CD4-positive, alpha-beta memory T cell (primary cell): ENCODE measurements at regions not wholly inside any gene's neighbourhood (a gene's known extent, or its start where the extent isn't known, plus 50 kb on each side); places are given as distances from the start of the nearest gene placed in this dataset.
"Not testable (repeated sequence)": the region's sequence is repeated elsewhere in the genome, so short reads cannot be mapped to it uniquely, and the experiment has no call there.

Source experiments
- CTCF ChIA-PET: fragments of 350-600 bp; sonication (Branson Sonifier 250); formaldehyde crosslinking; loops from one replicate; lab custom pipeline; 2021; ENCODE audit warnings: inconsistent platforms; ENCODE audit not compliant: partially characterized antibody; lab: Charles Lee
- POLR2A ChIA-PET: fragments of 350-600 bp; sonication (Branson Sonifier 250); formaldehyde crosslinking; loops from one replicate; lab custom pipeline; 2021; ENCODE audit not compliant: partially characterized antibody; lab: Charles Lee
- DNase-seq, 5 donors: peaks; one replicate each; pipeline versions ENCODE4 v3.0.0 to v3.0.0-alpha.2; 2020 to 2022; ENCODE audit warnings: mixed read lengths in 1 of 5
- H3K27ac ChIP-seq: one replicate; pipeline ENCODE4 v1.7.0; 2013; ENCODE audit warnings: low read depth, low read length
- H3K27me3 ChIP-seq: 2 replicates; pipeline ENCODE4 v1.7.0; 2013; ENCODE audit warnings: mild to moderate bottlenecking, low read length, moderate library complexity; ENCODE audit not compliant: insufficient read depth
- H3K36me3 ChIP-seq: 2 replicates; pipeline ENCODE4 v1.7.0; 2013; ENCODE audit warnings: mild to moderate bottlenecking, low read length, moderate library complexity; ENCODE audit not compliant: insufficient read depth
- H3K4me1 ChIP-seq: 2 replicates; pipeline ENCODE4 v1.7.0; 2013; ENCODE audit warnings: mild to moderate bottlenecking, low read length, moderate library complexity; ENCODE audit not compliant: insufficient read depth
- H3K4me3 ChIP-seq, 2 donors: one replicate each; pipeline ENCODE4 v1.7.0; 2013; ENCODE audit warnings: low read length in 2 of 2, mild to moderate bottlenecking in 1 of 2
- H3K9me3 ChIP-seq, 2 donors: one replicate each; pipeline ENCODE4 v1.7.0; 2013; ENCODE audit warnings: low read length in 2 of 2, control low read depth in 1 of 2; ENCODE audit not compliant: control insufficient read depth in 1 of 2
- H3K27ac Mint-ChIP-seq, 7 donors: one replicate each; pipeline ENCODE4 v1.8.0; 2020 to 2021; ENCODE audit warnings: mixed read lengths in 7 of 7, mild to moderate bottlenecking in 6 of 7, inconsistent platforms in 3 of 7, moderate library complexity in 3 of 7
- H3K27me3 Mint-ChIP-seq, 2 donors: one replicate each; pipeline ENCODE4 v1.8.0; 2020 to 2021; ENCODE audit warnings: mixed read lengths in 2 of 2
- H3K36me3 Mint-ChIP-seq, 2 donors: one replicate each; pipeline ENCODE4 v1.8.0; 2020 to 2021; ENCODE audit warnings: mixed read lengths in 2 of 2, inconsistent platforms in 1 of 2, mild to moderate bottlenecking in 1 of 2
- H3K4me1 Mint-ChIP-seq, 4 donors: one replicate each; pipeline ENCODE4 v1.8.0; 2020 to 2021; ENCODE audit warnings: mixed read lengths in 4 of 4, mild to moderate bottlenecking in 1 of 4
- H3K4me3 Mint-ChIP-seq, 8 donors: one replicate each; pipeline ENCODE4 v1.8.0; 2020 to 2021; ENCODE audit warnings: mixed read lengths in 8 of 8, mild to moderate bottlenecking in 7 of 8, moderate library complexity in 6 of 8, inconsistent platforms in 3 of 8
- H3K9me3 Mint-ChIP-seq, 8 donors: one replicate each; pipeline ENCODE4 v1.8.0; 2020 to 2021; ENCODE audit warnings: mixed read lengths in 8 of 8, mild to moderate bottlenecking in 5 of 8, inconsistent platforms in 3 of 8, moderate library complexity in 1 of 8
- intact Hi-C: fragments of 100-400 bp; cut with micrococcal nuclease; formaldehyde crosslinking; loops from one replicate; pipeline ENCODE4 v1.15.1; 2023

DNA sequence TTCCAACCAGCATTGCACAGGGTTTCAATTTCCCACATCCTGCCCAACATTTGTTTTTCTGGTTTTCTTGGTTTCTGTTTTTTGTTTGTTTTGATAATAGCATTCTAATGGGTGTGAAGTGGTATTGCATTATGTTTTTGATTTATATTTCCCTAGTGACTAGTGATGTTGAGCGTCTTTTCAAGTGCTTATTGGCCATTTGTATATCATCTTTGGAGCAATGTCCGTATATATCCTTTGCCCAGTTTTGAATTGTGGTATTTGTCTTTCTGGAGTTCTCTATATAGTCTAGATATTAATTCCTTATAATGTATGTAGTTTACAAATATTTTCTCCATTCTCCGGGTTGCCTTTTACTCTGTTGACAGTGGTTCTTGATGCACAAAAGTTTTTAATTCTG is 2168.1 kb upstream of the DEFB115 start:
- intact Hi-C loops, H3K4me3 Mint-ChIP-seq, H3K4me1 Mint-ChIP-seq, H3K27ac ChIP-seq, H3K36me3 ChIP-seq, H3K4me1 ChIP-seq, DNase-seq, H3K27ac Mint-ChIP-seq, H3K36me3 Mint-ChIP-seq, H3K9me3 ChIP-seq, CTCF ChIA-PET, H3K27me3 ChIP-seq, H3K4me3 ChIP-seq, H3K27me3 Mint-ChIP-seq, POLR2A ChIA-PET: not testable (repeated sequence)
- H3K9me3 Mint-ChIP-seq: peaks cover 6 to 41% (median 26%) of the 10 kb centered on the region in 8 donors

DNA sequence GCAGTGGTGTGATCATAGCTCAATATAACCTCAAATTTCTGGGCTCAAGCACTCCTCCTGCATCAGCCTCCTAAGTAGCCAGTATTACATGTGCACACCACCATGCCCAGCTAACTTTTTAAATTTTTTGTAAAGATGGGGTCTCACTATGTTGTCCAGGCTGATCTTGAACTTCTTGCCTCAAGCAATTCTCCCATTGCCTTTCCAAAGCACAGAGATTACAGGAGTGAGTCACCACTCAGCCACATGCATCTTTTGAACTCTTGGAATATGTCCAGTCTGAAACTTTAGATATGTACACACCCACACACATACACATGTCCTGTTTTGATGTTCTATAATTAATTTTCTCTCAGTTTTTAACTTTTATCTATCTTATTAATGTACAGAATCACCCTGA is 2163.5 kb upstream of the DEFB115 start:
- CTCF ChIA-PET, POLR2A ChIA-PET, H3K36me3 Mint-ChIP-seq, H3K9me3 ChIP-seq, H3K4me1 ChIP-seq, H3K4me3 ChIP-seq, H3K27me3 Mint-ChIP-seq, H3K27ac ChIP-seq, DNase-seq, H3K27me3 ChIP-seq, H3K4me3 Mint-ChIP-seq, H3K36me3 ChIP-seq, H3K4me1 Mint-ChIP-seq, H3K27ac Mint-ChIP-seq, intact Hi-C loops: not testable (repeated sequence)
- peaks cover 2 to 23% (median 12%) of the 10 kb centered on the region in 8 donors for H3K9me3 Mint-ChIP-seq

DNA sequence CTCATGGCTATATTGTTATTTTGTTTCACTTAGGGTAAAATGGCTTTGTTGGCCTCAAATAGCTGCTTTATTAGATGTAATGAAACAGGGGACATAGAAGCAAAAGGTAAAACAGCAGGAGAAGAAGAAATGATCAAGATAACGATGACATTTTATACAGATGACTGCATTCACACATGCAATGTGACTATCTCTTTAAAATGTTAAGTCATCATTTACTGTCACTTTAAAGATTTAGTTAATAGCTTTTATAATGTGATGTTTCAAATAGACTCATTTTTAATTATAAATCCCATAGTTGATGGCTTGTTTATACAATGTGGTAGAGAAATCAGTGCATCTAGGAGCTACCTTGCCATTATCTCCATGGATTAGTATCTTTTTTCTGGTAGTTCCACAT is 2160.8 kb upstream of the DEFB115 start:
- H3K4me1 ChIP-seq, DNase-seq, H3K4me3 ChIP-seq, H3K36me3 Mint-ChIP-seq, H3K9me3 ChIP-seq, POLR2A ChIA-PET, H3K27me3 Mint-ChIP-seq, H3K4me3 Mint-ChIP-seq, H3K4me1 Mint-ChIP-seq, H3K36me3 ChIP-seq, H3K27ac ChIP-seq, intact Hi-C loops, H3K27me3 ChIP-seq, H3K27ac Mint-ChIP-seq, CTCF ChIA-PET: not testable (repeated sequence)
- peaks cover 0 to 10% (median 2%) of the 10 kb centered on the region in 8 donors for H3K9me3 Mint-ChIP-seq

DNA sequence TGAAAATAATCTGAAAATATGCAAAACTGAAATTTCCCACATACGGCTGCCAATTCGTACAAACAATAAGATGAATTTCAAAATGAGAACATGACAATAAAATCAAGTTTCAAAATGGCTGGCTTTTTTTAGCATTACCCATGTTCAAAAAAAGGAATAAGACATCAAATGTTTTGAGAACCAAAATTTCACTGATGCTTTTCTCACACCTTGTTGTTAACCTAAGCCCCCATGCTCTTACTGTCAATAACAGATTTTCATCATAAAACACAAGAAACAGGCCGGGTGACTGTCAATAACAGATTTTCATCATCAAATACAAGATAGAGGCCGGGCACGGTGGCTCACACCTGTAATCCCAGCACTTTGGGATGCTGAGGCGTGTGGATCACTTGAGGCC is 2149.6 kb upstream of the DEFB115 start:
- H3K4me3 ChIP-seq, DNase-seq, H3K9me3 ChIP-seq, H3K27me3 ChIP-seq, H3K4me1 Mint-ChIP-seq, H3K27me3 Mint-ChIP-seq, intact Hi-C loops, H3K36me3 Mint-ChIP-seq, POLR2A ChIA-PET, H3K27ac ChIP-seq, H3K36me3 ChIP-seq, H3K4me3 Mint-ChIP-seq, CTCF ChIA-PET, H3K4me1 ChIP-seq, H3K27ac Mint-ChIP-seq: not testable (repeated sequence)
- peaks cover 0 to 47% (median 30%) of the 10 kb centered on the region in 8 donors for H3K9me3 Mint-ChIP-seq

DNA sequence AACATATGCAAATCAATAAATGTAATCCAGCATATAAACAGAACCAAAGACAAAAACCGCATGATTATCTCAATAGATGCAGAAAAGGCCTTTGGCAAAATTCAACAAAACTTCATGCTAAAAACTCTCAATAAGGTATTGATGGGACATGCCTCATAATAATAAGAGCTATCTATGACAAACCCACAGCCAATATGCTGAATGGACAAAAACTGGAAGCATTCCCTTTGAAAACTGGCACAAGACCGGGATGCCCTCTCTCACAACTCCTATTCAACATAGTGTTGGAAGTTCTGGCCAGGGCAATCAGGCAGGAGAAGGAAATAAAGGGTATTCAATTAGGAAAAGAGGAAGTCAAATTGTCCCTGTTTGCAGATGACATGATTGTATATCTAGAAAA is 2148.1 kb upstream of the DEFB115 start:
- H3K9me3 ChIP-seq, CTCF ChIA-PET, POLR2A ChIA-PET, H3K36me3 ChIP-seq, H3K4me3 Mint-ChIP-seq, H3K4me1 ChIP-seq, H3K27ac ChIP-seq, H3K27me3 ChIP-seq, H3K27me3 Mint-ChIP-seq, H3K4me1 Mint-ChIP-seq, H3K36me3 Mint-ChIP-seq, DNase-seq, H3K4me3 ChIP-seq, intact Hi-C loops, H3K27ac Mint-ChIP-seq: not testable (repeated sequence)
- H3K9me3 Mint-ChIP-seq: peaks cover 0 to 52% (median 30%) of the 10 kb centered on the region in 8 donors

DNA sequence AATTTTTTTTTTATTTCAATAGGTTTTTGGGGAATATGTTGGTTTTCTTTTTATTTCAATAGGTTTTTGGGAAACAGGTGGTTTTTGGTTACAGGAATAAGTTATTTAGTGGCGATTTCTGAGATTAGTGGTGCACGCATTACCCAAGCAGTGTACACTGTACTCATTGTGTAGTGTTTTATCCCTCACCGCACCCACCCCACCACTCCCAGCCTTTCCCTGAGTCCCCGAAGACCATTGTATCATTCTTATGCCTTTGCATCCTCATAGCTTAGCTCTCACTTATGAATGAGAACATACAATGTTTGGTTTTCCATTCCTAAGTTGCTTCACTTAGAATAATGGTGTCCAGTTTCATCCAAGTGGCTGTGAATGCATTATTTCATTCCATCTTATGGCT is 2142.4 kb upstream of the DEFB115 start:
- DNase-seq, H3K36me3 ChIP-seq, intact Hi-C loops, CTCF ChIA-PET, H3K27ac Mint-ChIP-seq, H3K27me3 ChIP-seq, H3K27me3 Mint-ChIP-seq, H3K36me3 Mint-ChIP-seq, H3K4me3 ChIP-seq, H3K4me1 Mint-ChIP-seq, POLR2A ChIA-PET, H3K4me1 ChIP-seq, H3K9me3 ChIP-seq, H3K4me3 Mint-ChIP-seq, H3K27ac ChIP-seq: not testable (repeated sequence)
- peaks cover 4 to 69% (median 33%) of the 10 kb centered on the region in 8 donors for H3K9me3 Mint-ChIP-seq

DNA sequence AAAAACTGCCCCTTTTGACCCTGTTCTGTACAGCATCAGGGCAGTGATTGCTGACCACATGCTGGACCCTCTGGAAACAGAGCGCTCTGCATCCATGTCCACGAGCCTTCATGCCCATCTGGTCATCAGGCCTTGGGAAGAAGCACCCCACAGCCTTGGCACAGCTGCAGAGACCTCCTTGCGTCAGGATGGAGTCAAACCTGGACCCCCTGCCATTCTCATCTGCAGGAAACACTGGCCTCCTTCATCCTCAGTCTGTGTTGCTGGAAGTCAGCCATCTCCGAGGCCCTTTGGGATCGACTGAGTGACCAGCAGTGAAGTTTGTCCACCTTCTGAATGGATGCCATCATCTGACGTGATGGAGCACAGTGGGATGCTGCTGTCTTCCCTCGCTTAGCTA is 2138.3 kb upstream of the DEFB115 start:
- Histone ChIP-seq H3K4me1 (no peaks in the 10 kb centered on the region), H3K36me3 (no peaks in the 10 kb centered on the region), H3K4me3 (no peak overlapping the region), H3K27ac (no peak overlapping the region), H3K27me3 (no peaks in the 10 kb centered on the region), H3K9me3 (peaks cover 0 to 3% of the 10 kb centered on the region in 2 donors)
- ChIA-PET POLR2A (no interaction called here), CTCF (no interaction called here)
- H3K27me3 Mint-ChIP-seq: no peaks in the 10 kb centered on the region
- intact Hi-C loops: no loop called here
- H3K4me1 Mint-ChIP-seq: no peaks in the 10 kb centered on the region
- peaks cover 4 to 65% (median 33%) of the 10 kb centered on the region in 8 donors for H3K9me3 Mint-ChIP-seq
- H3K36me3 Mint-ChIP-seq: peaks cover 1 to 3% of the 10 kb centered on the region in 2 donors
- no peak overlapping the region for H3K4me3 Mint-ChIP-seq
- DNase-seq: no peak
- no peak overlapping the region for H3K27ac Mint-ChIP-seq

DNA sequence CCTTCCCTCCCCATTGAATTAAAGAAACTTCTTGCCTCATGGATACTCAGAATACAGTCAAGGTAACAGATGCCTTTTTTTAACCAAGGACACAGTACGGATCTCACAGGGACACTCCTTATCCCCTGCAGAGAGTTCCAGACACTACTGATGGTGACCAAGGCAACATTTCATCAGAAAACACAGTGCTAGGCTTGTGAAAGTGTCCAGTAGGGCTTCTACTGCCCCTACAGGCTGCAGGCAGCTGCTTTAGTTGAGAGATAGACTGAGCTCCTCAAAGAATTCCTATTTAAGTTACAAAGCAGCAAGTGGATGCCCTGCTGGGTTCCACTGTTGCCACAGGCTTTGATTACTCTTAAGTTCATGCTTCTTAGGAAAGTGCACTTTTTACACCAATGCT is 2137.8 kb upstream of the DEFB115 start:
- CTCF ChIA-PET, H3K27me3 Mint-ChIP-seq, H3K36me3 Mint-ChIP-seq, H3K27me3 ChIP-seq, H3K4me3 Mint-ChIP-seq, H3K9me3 ChIP-seq, H3K4me1 Mint-ChIP-seq, H3K27ac ChIP-seq, H3K4me1 ChIP-seq, POLR2A ChIA-PET, DNase-seq, H3K36me3 ChIP-seq, H3K4me3 ChIP-seq, H3K27ac Mint-ChIP-seq: not testable (repeated sequence)
- H3K9me3 Mint-ChIP-seq: peaks cover 4 to 67% (median 32%) of the 10 kb centered on the region in 8 donors
- intact Hi-C loops: loop anchor here (10.0 kb wide), 1 partner anchor 765 kb away; no protein-coding TSS in a partner anchor
